Esophagus squamous epithelium (tissue), 5 donors: ENCODE measurements at regions not wholly inside any gene's neighbourhood (a gene's known extent, or its start where the extent isn't known, plus 50 kb on each side); places are given as distances from the start of the nearest gene placed in this dataset.

Experiments used
- DNase-seq: peaks from one replicate; lab custom pipeline; 2025; lab: John Stamatoyannopoulos, UW
- H3K27ac ChIP-seq, 4 donors: fragments of 200-600 bp; sonication (generic); one replicate each; pipeline ENCODE4 v1.5.1; 2016 to 2019; ENCODE audit warnings: mild to moderate bottlenecking in 1 of 4
- H3K27me3 ChIP-seq, 4 donors: fragments of 200-600 bp; sonication (generic); 1 replicate in 3 of 4; 2 replicates in 1 of 4; pipeline versions ENCODE4 v1.5.1 to v1.6.0; 2017 to 2021; ENCODE audit warnings: antibody characterized with exemption in 1 of 4
- H3K36me3 ChIP-seq, 3 donors: fragments of 200-600 bp; sonication (generic); one replicate each; pipeline ENCODE4 v1.5.1; 2016 to 2019
- H3K4me1 ChIP-seq, 3 donors: fragments of 200-600 bp; sonication (generic); one replicate each; pipeline ENCODE4 v1.5.1; 2017 to 2019
- H3K4me3 ChIP-seq, 4 donors: fragments of 200-600 bp; sonication (generic); 1 replicate in 3 of 4; 2 replicates in 1 of 4; pipeline ENCODE4 v1.5.1; 2016 to 2019; ENCODE audit warnings: mild to moderate bottlenecking in 2 of 4, moderate library complexity in 1 of 4
- H3K9me3 ChIP-seq, 3 donors: fragments of 200-600 bp; sonication (generic); one replicate each; pipeline ENCODE4 v1.5.1; 2016 to 2019
- CTCF ChIP-seq, 6 experiments: fragments of 450-650 bp in 4 of 6; fragments of 200-600 bp in 2 of 6; sonication (generic) in 2 of 6; IDR thresholded peaks; one replicate each; pipeline ENCODE4 v1.5.1; 2016 to 2019; ENCODE audit warnings: antibody characterized with exemption in 6 of 6, mild to moderate bottlenecking in 4 of 6, moderate library complexity in 4 of 6
- POLR2A ChIP-seq, 4 donors: fragments of 450-650 bp; IDR thresholded peaks; one replicate each; pipeline ENCODE4 v1.6.1; 2017; ENCODE audit warnings: antibody characterized with exemption in 4 of 4, mild to moderate bottlenecking in 4 of 4, moderate library complexity in 3 of 4
- WGBS, 2 donors: methylation state at CpG; one replicate each; pipeline ENCODE4 v1.1.5; 2018; 5-methylcytosine and 5-hydroxymethylcytosine counted together
- intact Hi-C: fragments of 100-400 bp; cut with DNase I; formaldehyde crosslinking; loops from one replicate; pipeline ENCODE4 v1.15.0; 2022
- donor health status: DM: yes; HTN: yes; CAD: no.

DNA sequence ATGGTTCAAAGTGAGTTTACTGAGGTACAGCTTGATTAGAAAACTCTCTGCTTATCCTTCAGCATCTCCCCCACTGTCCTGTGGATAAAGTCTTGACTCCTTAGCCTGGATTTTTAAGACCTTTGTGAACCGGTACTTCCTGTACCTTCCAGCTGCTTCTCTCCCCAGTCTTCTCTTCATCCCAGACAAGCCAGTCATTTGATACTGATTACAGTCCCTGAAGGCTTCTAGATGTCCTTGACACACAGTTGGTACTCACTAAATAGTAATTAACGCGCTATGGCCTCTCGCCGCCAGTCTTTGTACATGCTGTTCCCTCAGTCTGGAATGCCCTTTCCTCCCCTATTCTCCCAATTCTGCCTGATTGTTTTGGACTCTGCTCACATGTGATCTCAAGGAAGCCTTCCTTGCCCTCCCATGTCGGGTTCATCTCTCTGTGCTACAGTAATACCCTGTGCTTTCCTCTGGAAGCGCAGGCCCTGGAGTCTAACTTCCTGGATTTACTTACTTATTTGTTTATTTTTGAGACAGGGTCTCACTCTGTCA lies 50.6 kb upstream of the PTGR2 start:
- WGBS, 2 donors = 93 to 98% methylated on average over 7 of the region's 7 CpGs
- peaks cover 5 to 72% (median 23%) of the 10 kb centered on the region in 3 donors for H3K4me1 ChIP-seq
- peak overlapping the region; percentile 84 to 92 (median 90) for H3K27ac ChIP-seq
- H3K9me3 ChIP-seq = no peaks in the 10 kb centered on the region
- TF ChIP-seq CTCF (IDR thresholded peaks at IDR 0.05) (no peak), POLR2A (IDR thresholded peaks at IDR 0.05) (no peak)
- intact Hi-C loops = no loop called here
- H3K27me3 ChIP-seq = no peaks in the 10 kb centered on the region
- peaks cover 0 to 5% (median 0%) of the 10 kb centered on the region in 3 donors for H3K36me3 ChIP-seq
- DNase-seq = no peak
- no peak overlapping the region for H3K4me3 ChIP-seq

- Histone ChIP-seq H3K4me3 (no peak overlapping the region), H3K36me3 (peaks cover 0 to 5% (median 0%) of the 10 kb centered on the region in 3 donors), H3K9me3 (no peaks in the 10 kb centered on the region), H3K27me3 (no peaks in the 10 kb centered on the region), H3K4me1 (peaks cover 12 to 76% (median 38%) of the 10 kb centered on the region in 3 donors), H3K27ac (peak overlapping the region; percentile 28 to 90 (median 54))
- WGBS, 2 donors = 69 to 76% methylated on average over 4 of the region's 4 CpGs
- TF ChIP-seq CTCF (IDR thresholded peaks at IDR 0.05) (no peak), POLR2A (IDR thresholded peaks at IDR 0.05) (no peak)
- intact Hi-C loops = no loop called here
- DNase-seq = no peak
These were observed 53.9 kb upstream of the PTGR2 start for GRCh38 chr14:73797543-73798265.

DNA sequence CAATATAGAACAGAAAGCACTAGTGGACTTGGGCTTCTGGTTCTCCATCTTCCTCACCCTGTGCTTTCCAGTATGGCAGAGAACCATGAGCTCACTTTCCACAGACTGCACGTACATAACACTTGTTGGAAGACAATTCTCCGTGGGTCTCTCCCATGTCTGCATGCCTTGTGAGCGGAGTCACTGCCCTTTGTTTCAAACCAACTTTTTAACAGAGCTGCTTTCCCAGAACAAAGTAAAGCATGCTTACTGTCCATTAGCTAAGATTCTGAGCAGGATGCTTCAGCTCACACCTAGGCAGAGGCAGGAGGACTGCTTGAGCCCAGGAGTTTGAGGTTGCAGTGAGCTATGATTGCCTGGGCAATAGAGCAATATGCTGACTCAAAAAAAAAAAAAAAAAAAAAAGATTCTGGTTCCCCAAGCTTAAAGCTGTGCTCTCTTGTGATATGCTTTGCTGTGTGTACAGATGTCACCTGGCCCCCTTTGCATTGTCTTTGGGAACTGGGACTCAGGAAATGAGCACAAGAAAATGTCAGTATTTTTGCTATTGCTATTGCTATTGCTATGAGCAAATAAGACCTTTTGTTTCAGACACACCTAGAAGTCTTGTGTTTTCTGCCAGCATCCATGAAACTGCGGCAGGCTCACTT lies 54.6 kb upstream of the PTGR2 start:
- TF ChIP-seq CTCF (IDR thresholded peaks at IDR 0.05) (no peak), POLR2A (IDR thresholded peaks at IDR 0.05) (no peak)
- Histone ChIP-seq H3K9me3 (no peaks in the 10 kb centered on the region), H3K36me3 (peaks cover 0 to 5% (median 0%) of the 10 kb centered on the region in 3 donors), H3K4me1 (peaks cover 12 to 69% (median 32%) of the 10 kb centered on the region in 3 donors), H3K27ac (peak overlapping the region; percentile 28 to 90 (median 54)), H3K27me3 (no peaks in the 10 kb centered on the region), H3K4me3 (no peak overlapping the region)
- DNase-seq = no peak
- WGBS, 2 donors = 77 to 81% methylated on average over 4 of the region's 4 CpGs
- intact Hi-C loops = no loop called here

DNA sequence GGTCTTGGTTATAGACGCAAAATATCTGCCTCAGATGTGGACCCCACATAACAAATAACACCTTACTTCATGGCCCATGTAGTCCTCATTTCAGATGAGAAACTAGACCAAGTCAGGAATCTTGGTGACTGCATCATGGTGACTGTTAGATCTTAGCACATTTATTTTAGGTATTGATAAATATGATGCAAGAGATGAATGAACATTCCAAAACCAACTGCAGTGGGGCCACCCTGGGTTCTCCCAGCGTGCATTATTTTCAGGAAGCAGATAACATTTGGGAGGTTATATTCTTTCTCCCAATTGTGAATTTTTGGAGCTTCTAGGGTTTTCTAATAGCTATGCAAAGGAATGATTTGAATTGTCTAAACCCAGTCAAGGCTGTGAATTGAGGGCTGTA lies 55.2 kb upstream of the PTGR2 start:
- Histone ChIP-seq H3K36me3 (no peaks in the 10 kb centered on the region), H3K27me3 (no peaks in the 10 kb centered on the region), H3K4me3 (no peak overlapping the region), H3K27ac (peak overlapping the region in 2 of 4 donors; percentile 83 to 90), H3K9me3 (no peaks in the 10 kb centered on the region), H3K4me1 (peaks cover 12 to 63% (median 27%) of the 10 kb centered on the region in 3 donors)
- no peak for DNase-seq
- WGBS, 2 donors = 85 to 96% methylated on average over 2 of the region's 2 CpGs
- TF ChIP-seq POLR2A (IDR thresholded peaks at IDR 0.05) (no peak), CTCF (IDR thresholded peaks at IDR 0.05) (no peak)
- intact Hi-C loops = no loop called here

- TF ChIP-seq POLR2A (IDR thresholded peaks at IDR 0.05) (no peak), CTCF (IDR thresholded peaks at IDR 0.05) (no peak)
- peaks cover 12 to 61% (median 27%) of the 10 kb centered on the region in 3 donors for H3K4me1 ChIP-seq
- H3K9me3 ChIP-seq = no peaks in the 10 kb centered on the region
- peak overlapping the region in 3 of 4 donors; percentile 65 to 90 (median 83) for H3K27ac ChIP-seq
- no peak for DNase-seq
- no peaks in the 10 kb centered on the region for H3K27me3 ChIP-seq
- WGBS, 2 donors = 89 to 100% methylated on average over 1 of the region's 1 CpG
- H3K36me3 ChIP-seq = no peaks in the 10 kb centered on the region
- no peak overlapping the region for H3K4me3 ChIP-seq
- intact Hi-C loops = no loop called here
These were observed 55.7 kb upstream of the PTGR2 start for GRCh38 chr14:73795974-73796373.
